K562 (cell line): ENCODE measurements at regions not wholly inside any gene's neighbourhood (a gene's known extent, or its start where the extent isn't known, plus 50 kb on each side); places are given as distances from the start of the nearest gene placed in this dataset.

Experiments used
- CBX5 ChIP-seq: IDR thresholded peaks from 2 replicates; pipeline ENCODE4 v1.6.1; 2014; ENCODE audit warnings: low read depth, borderline replicate concordance
- E2F1 ChIP-seq: sonication (generic); formaldehyde crosslinking; IDR thresholded peaks from 2 replicates; pipeline ENCODE4 v1.8.1; 2023; ENCODE audit warnings: mild to moderate bottlenecking, missing genetic modification reagents, moderate library complexity
- HCFC1 ChIP-seq: IDR thresholded peaks from 2 replicates; pipeline ENCODE4 v1.6.1; 2012; ENCODE audit warnings: low read depth, low read length, improper control_type of control experiment
- JUNB ChIP-seq: fragments of 450-650 bp; formaldehyde crosslinking; conservative IDR thresholded peaks from 2 replicates; pipeline ENCODE4 v1.4.0; 2020; ENCODE audit warnings: mild to moderate bottlenecking
- RAD21 ChIP-seq, 2 experiments: fragments of 250-450 bp in 1 of 2; fragments of 450-650 bp in 1 of 2; sonication (Bioruptor Pico) in 1 of 2; formaldehyde crosslinking in 1 of 2; IDR thresholded peaks in 1 of 2; conservative IDR thresholded peaks in 1 of 2; 2 replicates each; pipeline versions ENCODE4 v1.4.0 to v1.8.0; 2020 to 2022; ENCODE audit warnings: mild to moderate bottlenecking in 2 of 2, moderate library complexity in 1 of 2
- TF ChIP-seq, protein P1 (sequence below), 3 experiments: IDR thresholded peaks in 2 of 3; conservative IDR thresholded peaks in 1 of 3; 2 replicates each; pipeline ENCODE4 v1.5.1; 2011 to 2012; ENCODE audit warnings: low read length in 3 of 3, mild to moderate bottlenecking in 3 of 3, control low read depth in 2 of 3, improper control_type of control experiment in 1 of 3, inconsistent platforms in 1 of 3, low read depth in 1 of 3, mixed read lengths in 1 of 3, moderate library complexity in 1 of 3; ENCODE audit not compliant: insufficient read depth in 2 of 3

- no peak for TF ChIP-seq E2F1 (CRISPR knock-in tag)
- no peak for TF ChIP-seq RAD21 (CRISPR knock-in tag; conservative IDR thresholded peaks at IDR 0.05 in 1 of 2, IDR thresholded peaks at IDR 0.05 in 1 of 2)
- TF ChIP-seq HCFC1 = no peak
- TF ChIP-seq, protein P1, sequence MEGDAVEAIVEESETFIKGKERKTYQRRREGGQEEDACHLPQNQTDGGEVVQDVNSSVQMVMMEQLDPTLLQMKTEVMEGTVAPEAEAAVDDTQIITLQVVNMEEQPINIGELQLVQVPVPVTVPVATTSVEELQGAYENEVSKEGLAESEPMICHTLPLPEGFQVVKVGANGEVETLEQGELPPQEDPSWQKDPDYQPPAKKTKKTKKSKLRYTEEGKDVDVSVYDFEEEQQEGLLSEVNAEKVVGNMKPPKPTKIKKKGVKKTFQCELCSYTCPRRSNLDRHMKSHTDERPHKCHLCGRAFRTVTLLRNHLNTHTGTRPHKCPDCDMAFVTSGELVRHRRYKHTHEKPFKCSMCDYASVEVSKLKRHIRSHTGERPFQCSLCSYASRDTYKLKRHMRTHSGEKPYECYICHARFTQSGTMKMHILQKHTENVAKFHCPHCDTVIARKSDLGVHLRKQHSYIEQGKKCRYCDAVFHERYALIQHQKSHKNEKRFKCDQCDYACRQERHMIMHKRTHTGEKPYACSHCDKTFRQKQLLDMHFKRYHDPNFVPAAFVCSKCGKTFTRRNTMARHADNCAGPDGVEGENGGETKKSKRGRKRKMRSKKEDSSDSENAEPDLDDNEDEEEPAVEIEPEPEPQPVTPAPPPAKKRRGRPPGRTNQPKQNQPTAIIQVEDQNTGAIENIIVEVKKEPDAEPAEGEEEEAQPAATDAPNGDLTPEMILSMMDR (IDR thresholded peaks at IDR 0.05 in 2 of 3, conservative IDR thresholded peaks at IDR 0.05 in 1 of 3; ENCODE audit: insufficient read depth in 2 of 3, low read depth in 1 of 3, low read length in 3 of 3) = no peak
- TF ChIP-seq CBX5 = no peak
- no peak for TF ChIP-seq JUNB
Observed at GRCh38 chr13:65461590-65461989, 1768.5 kb downstream of the PCDH9 start.
